C4-2B (cell line): ENCODE measurements at regions not wholly inside any gene's neighbourhood (a gene's known extent, or its start where the extent isn't known, plus 50 kb on each side); places are given as distances from the start of the nearest gene placed in this dataset.

Experiments
- ZFX ChIP-seq: fragments of 450-650 bp; IDR thresholded peaks from 2 replicates; pipeline ENCODE4 v1.6.1; 2017
- TF ChIP-seq, protein P1 (sequence below): fragments of 450-650 bp; conservative IDR thresholded peaks from 2 replicates; pipeline ENCODE4 v1.5.1; 2017; ENCODE audit warnings: mild to moderate bottlenecking

DNA sequence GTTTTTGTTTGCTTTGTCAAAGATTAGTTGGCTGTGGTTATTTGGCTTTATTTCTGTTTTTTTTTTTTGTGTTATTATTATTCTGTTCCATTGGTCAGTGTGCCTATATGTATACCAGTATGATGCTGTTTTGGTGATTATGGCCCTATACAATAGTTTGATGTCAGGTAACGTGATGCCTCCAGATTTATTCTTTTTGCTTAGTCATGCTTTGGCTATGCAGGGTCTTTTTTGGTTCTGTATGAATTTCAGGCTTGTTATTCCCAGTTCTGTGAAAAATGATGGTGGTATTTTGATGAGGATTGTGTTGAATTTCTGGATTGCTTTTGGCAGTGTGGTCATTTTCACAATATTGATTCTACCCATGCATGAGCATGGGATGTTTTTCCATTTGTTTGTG, 312.8 kb downstream of the TAF11L14 start:
- TF ChIP-seq, protein P1, sequence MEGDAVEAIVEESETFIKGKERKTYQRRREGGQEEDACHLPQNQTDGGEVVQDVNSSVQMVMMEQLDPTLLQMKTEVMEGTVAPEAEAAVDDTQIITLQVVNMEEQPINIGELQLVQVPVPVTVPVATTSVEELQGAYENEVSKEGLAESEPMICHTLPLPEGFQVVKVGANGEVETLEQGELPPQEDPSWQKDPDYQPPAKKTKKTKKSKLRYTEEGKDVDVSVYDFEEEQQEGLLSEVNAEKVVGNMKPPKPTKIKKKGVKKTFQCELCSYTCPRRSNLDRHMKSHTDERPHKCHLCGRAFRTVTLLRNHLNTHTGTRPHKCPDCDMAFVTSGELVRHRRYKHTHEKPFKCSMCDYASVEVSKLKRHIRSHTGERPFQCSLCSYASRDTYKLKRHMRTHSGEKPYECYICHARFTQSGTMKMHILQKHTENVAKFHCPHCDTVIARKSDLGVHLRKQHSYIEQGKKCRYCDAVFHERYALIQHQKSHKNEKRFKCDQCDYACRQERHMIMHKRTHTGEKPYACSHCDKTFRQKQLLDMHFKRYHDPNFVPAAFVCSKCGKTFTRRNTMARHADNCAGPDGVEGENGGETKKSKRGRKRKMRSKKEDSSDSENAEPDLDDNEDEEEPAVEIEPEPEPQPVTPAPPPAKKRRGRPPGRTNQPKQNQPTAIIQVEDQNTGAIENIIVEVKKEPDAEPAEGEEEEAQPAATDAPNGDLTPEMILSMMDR = no peak
- TF ChIP-seq ZFX = no peak
